CD14-positive monocyte (primary cell): ENCODE measurements at regions not wholly inside any gene's neighbourhood (a gene's known extent, or its start where the extent isn't known, plus 50 kb on each side); places are given as distances from the start of the nearest gene placed in this dataset.

Experiments
- DNase-seq, 3 donors: peaks; one replicate each; pipeline ENCODE4 v3.0.0-alpha.2; 2011 to 2022
- H2AFZ ChIP-seq: 2 replicates; pipeline ENCODE4 v1.6.0; 2012; ENCODE audit warnings: mild to moderate bottlenecking, low read depth, low read length, inconsistent platforms; ENCODE audit not compliant: insufficient read depth, poor library complexity, severe bottlenecking
- H3K27ac ChIP-seq, 2 donors: 1 replicate in 1 of 2; 2 replicates in 1 of 2; pipeline ENCODE4 v1.5.1; 2012 to 2013; ENCODE audit warnings: low read length in 2 of 2, control low read depth in 1 of 2, inconsistent platforms in 1 of 2, low read depth in 1 of 2, mild to moderate bottlenecking in 1 of 2
- H3K27me3 ChIP-seq, 2 donors: one replicate each; pipeline versions ENCODE4 v1.6.0 to v1.6.1; 2011 to 2013; ENCODE audit warnings: low read length in 2 of 2; ENCODE audit not compliant: control insufficient read depth in 2 of 2, insufficient read depth in 2 of 2
- H3K36me3 ChIP-seq, 2 donors: replicated peaks in 1 of 2; 1 replicate in 1 of 2; 2 replicates in 1 of 2; pipeline versions ENCODE4 v1.5.1 to v1.6.1; 2012 to 2013; ENCODE audit warnings: low read length in 2 of 2, control low read depth in 1 of 2, inconsistent platforms in 1 of 2, mild to moderate bottlenecking in 1 of 2; ENCODE audit not compliant: insufficient read depth in 2 of 2, control insufficient read depth in 1 of 2
- H3K4me1 ChIP-seq, 2 donors: 1 replicate in 1 of 2; 2 replicates in 1 of 2; pipeline versions ENCODE4 v1.5.1 to v1.6.1; 2012 to 2013; ENCODE audit warnings: low read length in 2 of 2, control low read depth in 1 of 2, inconsistent platforms in 1 of 2, mild to moderate bottlenecking in 1 of 2, moderate library complexity in 1 of 2; ENCODE audit not compliant: insufficient read depth in 2 of 2, control insufficient read depth in 1 of 2
- H3K4me2 ChIP-seq: replicated peaks from 2 replicates; pipeline ENCODE3; 2012; ENCODE audit warnings: low read length, moderate library complexity, mild to moderate bottlenecking; ENCODE audit not compliant: poor library complexity, severe bottlenecking; ENCODE audit errors: extremely low read depth
- H3K4me3 ChIP-seq, 3 experiments: fragments of 200-600 bp in 1 of 3; sonication (generic) in 1 of 3; replicated peaks in 1 of 3; 1 replicate in 2 of 3; 2 replicates in 1 of 3; pipeline ENCODE4 v1.5.1; 2011 to 2013; ENCODE audit warnings: low read length in 3 of 3, mild to moderate bottlenecking in 3 of 3, control low read depth in 2 of 3, low read depth in 2 of 3, inconsistent platforms in 1 of 3, moderate library complexity in 1 of 3
- H3K79me2 ChIP-seq: 2 replicates; pipeline ENCODE4 v1.6.0; 2012; ENCODE audit warnings: mild to moderate bottlenecking, control low read depth, inconsistent platforms, low read length, moderate library complexity; ENCODE audit not compliant: insufficient read depth
- H3K9ac ChIP-seq: 2 replicates; pipeline ENCODE4 v1.6.0; 2017; ENCODE audit warnings: low read length, mild to moderate bottlenecking; ENCODE audit not compliant: insufficient read depth, poor library complexity, severe bottlenecking
- H3K9me3 ChIP-seq, 2 donors: replicated peaks in 1 of 2; 1 replicate in 1 of 2; 2 replicates in 1 of 2; pipeline versions ENCODE4 v1.5.1 to v1.6.1; 2012 to 2013; ENCODE audit warnings: low read length in 2 of 2, control low read depth in 1 of 2; ENCODE audit not compliant: control insufficient read depth in 1 of 2, insufficient read depth in 1 of 2
- H4K20me1 ChIP-seq: 2 replicates; pipeline ENCODE4 v1.6.0; 2012; ENCODE audit warnings: mild to moderate bottlenecking, low read length, control low read depth, moderate library complexity; ENCODE audit not compliant: insufficient read depth
- H3K27ac Mint-ChIP-seq, 7 donors: one replicate each; pipeline ENCODE4 v1.8.0; 2020; ENCODE audit warnings: mild to moderate bottlenecking in 7 of 7, mixed read lengths in 7 of 7, moderate library complexity in 6 of 7, inconsistent platforms in 2 of 7
- H3K27me3 Mint-ChIP-seq, 3 donors: one replicate each; pipeline ENCODE4 v1.8.0; 2021 to 2022; ENCODE audit warnings: low read depth in 3 of 3, mild to moderate bottlenecking in 3 of 3, mixed read lengths in 3 of 3, moderate library complexity in 3 of 3, inconsistent platforms in 1 of 3
- H3K36me3 Mint-ChIP-seq, 2 donors: one replicate each; pipeline ENCODE4 v1.8.0; 2020; ENCODE audit warnings: mixed read lengths in 2 of 2, inconsistent platforms in 1 of 2, mild to moderate bottlenecking in 1 of 2
- H3K4me1 Mint-ChIP-seq: one replicate; pipeline ENCODE4 v1.8.0; 2020; ENCODE audit warnings: mild to moderate bottlenecking, mixed read lengths
- H3K4me3 Mint-ChIP-seq, 2 donors: one replicate each; pipeline ENCODE4 v1.8.0; 2020; ENCODE audit warnings: mild to moderate bottlenecking in 2 of 2, mixed read lengths in 2 of 2, moderate library complexity in 1 of 2
- H3K9me3 Mint-ChIP-seq, 7 donors: one replicate each; pipeline ENCODE4 v1.8.0; 2020 to 2022; ENCODE audit warnings: mixed read lengths in 7 of 7, mild to moderate bottlenecking in 6 of 7, moderate library complexity in 6 of 7, inconsistent platforms in 2 of 7
- WGBS: methylation state at CpG from one replicate; pipeline ENCODE4 v1.1.5; 2013; ENCODE audit warnings: missing lambda C conversion rate; ENCODE audit not compliant: insufficient coverage; 5-methylcytosine and 5-hydroxymethylcytosine counted together
- intact Hi-C, 2 donors: fragments of 100-400 bp; cut with micrococcal nuclease; formaldehyde crosslinking; loops; one replicate each; pipeline versions ENCODE4 v1.15.0 to v1.15.1; 2023
- TF ChIP-seq, protein P1 (sequence below): fragments of 200-600 bp; IDR thresholded peaks from one replicate; pipeline ENCODE4 v1.8.0; 2022; ENCODE audit warnings: antibody characterized with exemption, mild to moderate bottlenecking

DNA sequence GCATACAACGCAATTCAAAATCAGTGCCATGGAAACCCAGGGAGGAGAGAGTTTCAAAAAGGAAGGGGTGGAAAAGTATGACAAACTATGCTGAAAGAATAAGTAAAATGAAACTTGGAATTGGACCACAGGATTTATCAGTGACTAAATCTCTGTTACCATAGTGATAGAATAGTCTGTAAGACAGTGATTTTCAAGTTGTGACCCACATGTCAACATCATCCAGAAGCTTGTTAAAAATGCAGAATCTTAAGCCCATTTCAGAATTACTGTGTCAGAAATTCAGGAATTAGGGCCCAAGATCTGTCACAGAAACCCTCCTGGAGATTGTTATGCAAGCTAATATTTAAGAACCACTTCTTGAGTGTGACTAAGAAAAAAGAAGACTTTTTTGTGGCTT lies 417.7 kb upstream of the JAG1 start:
- intact Hi-C loops = no loop called here
- H4K20me1 ChIP-seq = no peaks in the 10 kb centered on the region
- WGBS = 100% methylated on average over 1 of the region's 1 CpG
- H3K27ac Mint-ChIP-seq = no peak overlapping the region
- H3K36me3 Mint-ChIP-seq = no peaks in the 10 kb centered on the region
- H3K4me3 Mint-ChIP-seq = no peak overlapping the region
- H3K4me1 Mint-ChIP-seq = no peaks in the 10 kb centered on the region
- H3K79me2 ChIP-seq = no peaks in the 10 kb centered on the region
- TF ChIP-seq, protein P1, sequence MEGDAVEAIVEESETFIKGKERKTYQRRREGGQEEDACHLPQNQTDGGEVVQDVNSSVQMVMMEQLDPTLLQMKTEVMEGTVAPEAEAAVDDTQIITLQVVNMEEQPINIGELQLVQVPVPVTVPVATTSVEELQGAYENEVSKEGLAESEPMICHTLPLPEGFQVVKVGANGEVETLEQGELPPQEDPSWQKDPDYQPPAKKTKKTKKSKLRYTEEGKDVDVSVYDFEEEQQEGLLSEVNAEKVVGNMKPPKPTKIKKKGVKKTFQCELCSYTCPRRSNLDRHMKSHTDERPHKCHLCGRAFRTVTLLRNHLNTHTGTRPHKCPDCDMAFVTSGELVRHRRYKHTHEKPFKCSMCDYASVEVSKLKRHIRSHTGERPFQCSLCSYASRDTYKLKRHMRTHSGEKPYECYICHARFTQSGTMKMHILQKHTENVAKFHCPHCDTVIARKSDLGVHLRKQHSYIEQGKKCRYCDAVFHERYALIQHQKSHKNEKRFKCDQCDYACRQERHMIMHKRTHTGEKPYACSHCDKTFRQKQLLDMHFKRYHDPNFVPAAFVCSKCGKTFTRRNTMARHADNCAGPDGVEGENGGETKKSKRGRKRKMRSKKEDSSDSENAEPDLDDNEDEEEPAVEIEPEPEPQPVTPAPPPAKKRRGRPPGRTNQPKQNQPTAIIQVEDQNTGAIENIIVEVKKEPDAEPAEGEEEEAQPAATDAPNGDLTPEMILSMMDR = no peak
- no peaks in the 10 kb centered on the region for H3K36me3 ChIP-seq
- no peaks in the 10 kb centered on the region for H3K9me3 ChIP-seq
- no peak overlapping the region for H2AFZ ChIP-seq
- peaks cover 0 to 12% (median 2%) of the 10 kb centered on the region in 7 donors for H3K9me3 Mint-ChIP-seq
- no peaks in the 10 kb centered on the region for H3K4me1 ChIP-seq
- no peak for DNase-seq
- H3K9ac ChIP-seq = no peak overlapping the region
- no peak overlapping the region for H3K27ac ChIP-seq
- H3K4me3 ChIP-seq = no peak overlapping the region
- H3K27me3 Mint-ChIP-seq = peaks cover 0 to 3% (median 0%) of the 10 kb centered on the region in 3 donors
- H3K4me2 ChIP-seq = no peak overlapping the region
- no peaks in the 10 kb centered on the region for H3K27me3 ChIP-seq

DNA sequence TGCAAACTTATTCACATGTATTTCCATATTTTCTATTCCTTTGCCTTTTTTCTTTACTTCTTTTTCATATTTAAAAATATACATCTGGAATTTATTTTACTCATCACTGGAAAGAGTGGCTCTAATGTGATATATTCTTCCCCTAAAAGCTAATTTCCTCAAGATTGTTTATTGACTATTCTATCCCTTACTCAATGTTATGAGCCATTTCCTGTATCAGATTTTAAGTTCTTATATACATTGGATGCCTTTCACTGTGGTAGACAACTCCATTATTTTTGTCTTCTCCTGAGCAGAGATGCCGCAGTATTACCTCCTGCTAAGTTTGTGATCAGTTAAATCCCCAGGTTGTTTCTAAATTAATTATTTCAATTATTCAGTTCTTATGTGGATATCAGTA lies 418.4 kb upstream of the JAG1 start:
- H3K4me3 ChIP-seq = no peak overlapping the region
- no peaks in the 10 kb centered on the region for H3K36me3 ChIP-seq
- no peaks in the 10 kb centered on the region for H3K79me2 ChIP-seq
- H3K9ac ChIP-seq = no peak overlapping the region
- H3K27me3 ChIP-seq = no peaks in the 10 kb centered on the region
- Mint-ChIP-seq H3K27me3 (peaks cover 0 to 3% (median 0%) of the 10 kb centered on the region in 3 donors), H3K27ac (no peak overlapping the region), H3K4me3 (no peak overlapping the region), H3K36me3 (no peaks in the 10 kb centered on the region), H3K4me1 (no peaks in the 10 kb centered on the region), H3K9me3 (peaks cover 0 to 9% (median 2%) of the 10 kb centered on the region in 7 donors)
- H3K9me3 ChIP-seq = no peaks in the 10 kb centered on the region
- H3K27ac ChIP-seq = no peak overlapping the region
- no peak for DNase-seq
- H3K4me1 ChIP-seq = no peaks in the 10 kb centered on the region
- WGBS = no CpG with 5 or more reads among the region's 1 CpG
- TF ChIP-seq, protein P1 = no peak
- H3K4me2 ChIP-seq = no peak overlapping the region
- intact Hi-C loops = no loop called here
- no peak overlapping the region for H2AFZ ChIP-seq
- H4K20me1 ChIP-seq = no peaks in the 10 kb centered on the region
